ENCODE measurements at regions not wholly inside any gene's neighbourhood (a gene's known extent, or its start where the extent isn't known, plus 50 kb on each side); places are given as distances from the start of the nearest gene placed in this dataset.

GRCh38 chr18:77658751-77659448 is 409.3 kb downstream of the GALR1 start:
- no peak overlapping the region for H3K4me3 ChIP-seq (ENCODE audit: low read depth in 1 of 5, low read length in 5 of 5)
- no peak overlapping the region for H3K27ac ChIP-seq (ENCODE audit: low read depth, low read length)
- peaks cover 0 to 5% (median 0%) of the 10 kb centered on the region in 5 donors for H3K27me3 ChIP-seq (ENCODE audit: control insufficient read depth in 5 of 5, insufficient read depth in 4 of 5, low read length in 5 of 5)
- H3K9ac ChIP-seq (ENCODE audit: low read length in 5 of 5) = no peak overlapping the region
- H3K4me1 ChIP-seq (ENCODE audit: control insufficient read depth in 5 of 5, insufficient read depth in 5 of 5, low read length in 5 of 5) = no peaks in the 10 kb centered on the region
- H3K9me3 ChIP-seq (ENCODE audit: control insufficient read depth in 5 of 5, low read length in 5 of 5) = peaks cover 0 to 3% (median 0%) of the 10 kb centered on the region in 5 donors
- no peaks in the 10 kb centered on the region for H3K36me3 ChIP-seq (ENCODE audit: control insufficient read depth in 5 of 5, insufficient read depth in 5 of 5, low read length in 5 of 5)

- H3K27ac ChIP-seq (ENCODE audit: low read depth, low read length) = no peak overlapping the region
- no peak overlapping the region for H3K9ac ChIP-seq (ENCODE audit: low read length in 5 of 5)
- peaks cover 0 to 3% (median 0%) of the 10 kb centered on the region in 5 donors for H3K9me3 ChIP-seq (ENCODE audit: control insufficient read depth in 5 of 5, low read length in 5 of 5)
- H3K4me3 ChIP-seq (ENCODE audit: low read depth in 1 of 5, low read length in 5 of 5) = no peak overlapping the region
- H3K4me1 ChIP-seq (ENCODE audit: control insufficient read depth in 5 of 5, insufficient read depth in 5 of 5, low read length in 5 of 5) = peaks cover 0 to 3% (median 0%) of the 10 kb centered on the region in 5 donors
- H3K36me3 ChIP-seq (ENCODE audit: control insufficient read depth in 5 of 5, insufficient read depth in 5 of 5, low read length in 5 of 5) = no peaks in the 10 kb centered on the region
- peaks cover 0 to 11% (median 4%) of the 10 kb centered on the region in 5 donors for H3K27me3 ChIP-seq (ENCODE audit: control insufficient read depth in 5 of 5, insufficient read depth in 4 of 5, low read length in 5 of 5)
Measured at GRCh38 chr18:77666613-77667012, 417.0 kb downstream of the GALR1 start.

- H3K4me1 ChIP-seq (ENCODE audit: control insufficient read depth in 5 of 5, insufficient read depth in 5 of 5, low read length in 5 of 5) = peaks cover 0 to 4% (median 0%) of the 10 kb centered on the region in 5 donors
- H3K27ac ChIP-seq (ENCODE audit: low read depth, low read length) = no peak overlapping the region
Measured at GRCh38 chr18:77668219-77668618, 418.6 kb downstream of the GALR1 start.

GRCh38 chr18:77669331-77669730 is 419.7 kb downstream of the GALR1 start:
- Histone ChIP-seq H3K36me3 (ENCODE audit: control insufficient read depth in 5 of 5, insufficient read depth in 5 of 5, low read length in 5 of 5) (no peaks in the 10 kb centered on the region), H3K4me3 (ENCODE audit: low read depth in 1 of 5, low read length in 5 of 5) (no peak overlapping the region), H3K9me3 (ENCODE audit: control insufficient read depth in 5 of 5, low read length in 5 of 5) (peaks cover 0 to 2% (median 0%) of the 10 kb centered on the region in 5 donors), H3K27me3 (ENCODE audit: control insufficient read depth in 5 of 5, insufficient read depth in 4 of 5, low read length in 5 of 5) (peaks cover 2 to 9% (median 6%) of the 10 kb centered on the region in 5 donors), H3K4me1 (ENCODE audit: control insufficient read depth in 5 of 5, insufficient read depth in 5 of 5, low read length in 5 of 5) (peaks cover 0 to 4% (median 0%) of the 10 kb centered on the region in 5 donors), H3K27ac (ENCODE audit: low read depth, low read length) (no peak overlapping the region), H3K9ac (ENCODE audit: low read length in 5 of 5) (no peak overlapping the region)

More at GRCh38 chr18:77668219-77668618, 418.6 kb downstream of the GALR1 start:
- H3K9me3 ChIP-seq (ENCODE audit: control insufficient read depth in 5 of 5, low read length in 5 of 5) = no peaks in the 10 kb centered on the region
- H3K36me3 ChIP-seq (ENCODE audit: control insufficient read depth in 5 of 5, insufficient read depth in 5 of 5, low read length in 5 of 5) = no peaks in the 10 kb centered on the region
- H3K4me3 ChIP-seq (ENCODE audit: low read depth in 1 of 5, low read length in 5 of 5) = no peak overlapping the region
- peaks cover 0 to 8% (median 4%) of the 10 kb centered on the region in 5 donors for H3K27me3 ChIP-seq (ENCODE audit: control insufficient read depth in 5 of 5, insufficient read depth in 4 of 5, low read length in 5 of 5)
- H3K9ac ChIP-seq (ENCODE audit: low read length in 5 of 5) = no peak overlapping the region

- Histone ChIP-seq H3K9me3 (ENCODE audit: control insufficient read depth in 5 of 5, low read length in 5 of 5) (peaks cover 0 to 2% (median 0%) of the 10 kb centered on the region in 5 donors), H3K27ac (ENCODE audit: low read depth, low read length) (no peak overlapping the region), H3K9ac (ENCODE audit: low read length in 5 of 5) (no peak overlapping the region), H3K4me1 (ENCODE audit: control insufficient read depth in 5 of 5, insufficient read depth in 5 of 5, low read length in 5 of 5) (peaks cover 0 to 4% (median 0%) of the 10 kb centered on the region in 5 donors), H3K36me3 (ENCODE audit: control insufficient read depth in 5 of 5, insufficient read depth in 5 of 5, low read length in 5 of 5) (no peaks in the 10 kb centered on the region), H3K4me3 (ENCODE audit: low read depth in 1 of 5, low read length in 5 of 5) (no peak overlapping the region), H3K27me3 (ENCODE audit: control insufficient read depth in 5 of 5, insufficient read depth in 4 of 5, low read length in 5 of 5) (peaks cover 2 to 11% (median 6%) of the 10 kb centered on the region in 5 donors)
Measured at GRCh38 chr18:77671456-77672167, 422.0 kb downstream of the GALR1 start.

GRCh38 chr18:77676910-77677309 is 427.3 kb downstream of the GALR1 start:
- Histone ChIP-seq H3K9me3 (ENCODE audit: control insufficient read depth in 5 of 5, low read length in 5 of 5) (peaks cover 0 to 2% (median 0%) of the 10 kb centered on the region in 5 donors), H3K36me3 (ENCODE audit: control insufficient read depth in 5 of 5, insufficient read depth in 5 of 5, low read length in 5 of 5) (no peaks in the 10 kb centered on the region), H3K27me3 (ENCODE audit: control insufficient read depth in 5 of 5, insufficient read depth in 4 of 5, low read length in 5 of 5) (peaks cover 0 to 6% (median under 1%) of the 10 kb centered on the region in 5 donors)

GRCh38 chr18:77677536-77677935 is 427.9 kb downstream of the GALR1 start:
- H3K27me3 ChIP-seq (ENCODE audit: control insufficient read depth in 5 of 5, insufficient read depth in 4 of 5, low read length in 5 of 5) = peaks cover 0 to 6% (median 0%) of the 10 kb centered on the region in 5 donors
- no peaks in the 10 kb centered on the region for H3K4me1 ChIP-seq (ENCODE audit: control insufficient read depth in 5 of 5, insufficient read depth in 5 of 5, low read length in 5 of 5)
- H3K9ac ChIP-seq (ENCODE audit: low read length in 5 of 5) = no peak overlapping the region
- H3K4me3 ChIP-seq (ENCODE audit: low read depth in 1 of 5, low read length in 5 of 5) = no peak overlapping the region
- peaks cover 0 to 2% (median 0%) of the 10 kb centered on the region in 5 donors for H3K9me3 ChIP-seq (ENCODE audit: control insufficient read depth in 5 of 5, low read length in 5 of 5)
- H3K27ac ChIP-seq (ENCODE audit: low read depth, low read length) = no peak overlapping the region
- no peaks in the 10 kb centered on the region for H3K36me3 ChIP-seq (ENCODE audit: control insufficient read depth in 5 of 5, insufficient read depth in 5 of 5, low read length in 5 of 5)

More at GRCh38 chr18:77676910-77677309, 427.3 kb downstream of the GALR1 start:
- Histone ChIP-seq H3K4me1 (ENCODE audit: control insufficient read depth in 5 of 5, insufficient read depth in 5 of 5, low read length in 5 of 5) (peaks cover 0 to under 1% (median 0%) of the 10 kb centered on the region in 5 donors), H3K27ac (ENCODE audit: low read depth, low read length) (no peak overlapping the region), H3K4me3 (ENCODE audit: low read depth in 1 of 5, low read length in 5 of 5) (no peak overlapping the region), H3K9ac (ENCODE audit: low read length in 5 of 5) (no peak overlapping the region)

GRCh38 chr18:77679869-77680268 is 430.2 kb downstream of the GALR1 start:
- Histone ChIP-seq H3K4me3 (ENCODE audit: low read depth in 1 of 5, low read length in 5 of 5) (no peak overlapping the region), H3K4me1 (ENCODE audit: control insufficient read depth in 5 of 5, insufficient read depth in 5 of 5, low read length in 5 of 5) (no peaks in the 10 kb centered on the region), H3K27me3 (ENCODE audit: control insufficient read depth in 5 of 5, insufficient read depth in 4 of 5, low read length in 5 of 5) (peaks cover 0 to 3% (median 0%) of the 10 kb centered on the region in 5 donors), H3K9ac (ENCODE audit: low read length in 5 of 5) (no peak overlapping the region), H3K9me3 (ENCODE audit: control insufficient read depth in 5 of 5, low read length in 5 of 5) (no peaks in the 10 kb centered on the region), H3K27ac (ENCODE audit: low read depth, low read length) (no peak overlapping the region), H3K36me3 (ENCODE audit: control insufficient read depth in 5 of 5, insufficient read depth in 5 of 5, low read length in 5 of 5) (no peaks in the 10 kb centered on the region)

GRCh38 chr18:77700051-77700450 is 450.4 kb downstream of the GALR1 start:
- H3K36me3 ChIP-seq (ENCODE audit: control insufficient read depth in 5 of 5, insufficient read depth in 5 of 5, low read length in 5 of 5) = no peaks in the 10 kb centered on the region
- no peak overlapping the region for H3K9ac ChIP-seq (ENCODE audit: low read length in 5 of 5)
- H3K27me3 ChIP-seq (ENCODE audit: control insufficient read depth in 5 of 5, insufficient read depth in 4 of 5, low read length in 5 of 5) = peaks cover 0 to 9% (median 3%) of the 10 kb centered on the region in 5 donors
- no peak overlapping the region for H3K27ac ChIP-seq (ENCODE audit: low read depth, low read length)
- no peaks in the 10 kb centered on the region for H3K9me3 ChIP-seq (ENCODE audit: control insufficient read depth in 5 of 5, low read length in 5 of 5)
- no peaks in the 10 kb centered on the region for H3K4me1 ChIP-seq (ENCODE audit: control insufficient read depth in 5 of 5, insufficient read depth in 5 of 5, low read length in 5 of 5)
- H3K4me3 ChIP-seq (ENCODE audit: low read depth in 1 of 5, low read length in 5 of 5) = no peak overlapping the region

- no peak overlapping the region for H3K9ac ChIP-seq (ENCODE audit: low read length in 5 of 5)
- H3K27me3 ChIP-seq (ENCODE audit: control insufficient read depth in 5 of 5, insufficient read depth in 4 of 5, low read length in 5 of 5) = peaks cover 0 to 9% (median 4%) of the 10 kb centered on the region in 5 donors
- H3K4me1 ChIP-seq (ENCODE audit: control insufficient read depth in 5 of 5, insufficient read depth in 5 of 5, low read length in 5 of 5) = no peaks in the 10 kb centered on the region
- no peak overlapping the region for H3K27ac ChIP-seq (ENCODE audit: low read depth, low read length)
- no peak overlapping the region for H3K4me3 ChIP-seq (ENCODE audit: low read depth in 1 of 5, low read length in 5 of 5)
- no peaks in the 10 kb centered on the region for H3K9me3 ChIP-seq (ENCODE audit: control insufficient read depth in 5 of 5, low read length in 5 of 5)
- H3K36me3 ChIP-seq (ENCODE audit: control insufficient read depth in 5 of 5, insufficient read depth in 5 of 5, low read length in 5 of 5) = no peaks in the 10 kb centered on the region
Measured at GRCh38 chr18:77701977-77702376, 452.3 kb downstream of the GALR1 start.
